ENCODE measurements at regions not wholly inside any gene's neighbourhood (a gene's known extent, or its start where the extent isn't known, plus 50 kb on each side); places are given as distances from the start of the nearest gene placed in this dataset.

DNA sequence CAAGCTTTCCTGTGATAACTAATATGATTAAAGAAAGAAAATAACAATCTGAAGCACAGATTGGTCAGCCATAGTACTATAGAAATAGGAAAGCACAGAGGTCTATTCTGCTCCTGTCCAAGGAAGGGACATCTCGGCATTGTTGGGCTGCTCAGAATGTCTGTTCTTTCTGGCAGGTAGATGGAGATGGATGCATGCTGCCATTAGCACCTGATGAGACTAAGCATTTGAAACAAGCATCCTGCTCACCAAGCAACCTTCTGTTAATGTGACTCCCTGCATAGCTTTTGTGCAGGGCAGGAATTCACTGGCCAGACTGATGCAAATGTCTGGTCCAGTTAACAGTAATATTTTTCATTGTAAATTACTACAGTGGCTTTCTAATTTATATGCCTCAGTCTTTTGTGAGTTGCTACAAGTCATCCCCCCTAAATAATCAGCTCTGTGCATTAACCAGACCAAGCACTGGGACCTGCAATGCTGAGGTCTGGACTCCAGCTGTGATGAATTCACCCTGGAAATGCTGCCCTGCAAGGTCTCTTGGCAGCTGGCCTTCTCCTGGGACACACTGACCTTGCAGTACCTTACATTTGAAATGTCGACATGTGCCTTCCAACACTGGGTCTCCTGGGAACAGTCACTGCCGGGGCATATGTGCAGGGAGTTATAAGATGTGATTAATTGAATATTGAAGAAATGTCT is 1123.7 kb downstream of the IGSF11 start:
- TF ChIP-seq, protein P1, sequence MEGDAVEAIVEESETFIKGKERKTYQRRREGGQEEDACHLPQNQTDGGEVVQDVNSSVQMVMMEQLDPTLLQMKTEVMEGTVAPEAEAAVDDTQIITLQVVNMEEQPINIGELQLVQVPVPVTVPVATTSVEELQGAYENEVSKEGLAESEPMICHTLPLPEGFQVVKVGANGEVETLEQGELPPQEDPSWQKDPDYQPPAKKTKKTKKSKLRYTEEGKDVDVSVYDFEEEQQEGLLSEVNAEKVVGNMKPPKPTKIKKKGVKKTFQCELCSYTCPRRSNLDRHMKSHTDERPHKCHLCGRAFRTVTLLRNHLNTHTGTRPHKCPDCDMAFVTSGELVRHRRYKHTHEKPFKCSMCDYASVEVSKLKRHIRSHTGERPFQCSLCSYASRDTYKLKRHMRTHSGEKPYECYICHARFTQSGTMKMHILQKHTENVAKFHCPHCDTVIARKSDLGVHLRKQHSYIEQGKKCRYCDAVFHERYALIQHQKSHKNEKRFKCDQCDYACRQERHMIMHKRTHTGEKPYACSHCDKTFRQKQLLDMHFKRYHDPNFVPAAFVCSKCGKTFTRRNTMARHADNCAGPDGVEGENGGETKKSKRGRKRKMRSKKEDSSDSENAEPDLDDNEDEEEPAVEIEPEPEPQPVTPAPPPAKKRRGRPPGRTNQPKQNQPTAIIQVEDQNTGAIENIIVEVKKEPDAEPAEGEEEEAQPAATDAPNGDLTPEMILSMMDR (IDR thresholded peaks at IDR 0.05; ENCODE audit: extremely low read depth, missing control alignments): no peak
- no peak for DNase-seq (ENCODE audit: low spot score)

DNA sequence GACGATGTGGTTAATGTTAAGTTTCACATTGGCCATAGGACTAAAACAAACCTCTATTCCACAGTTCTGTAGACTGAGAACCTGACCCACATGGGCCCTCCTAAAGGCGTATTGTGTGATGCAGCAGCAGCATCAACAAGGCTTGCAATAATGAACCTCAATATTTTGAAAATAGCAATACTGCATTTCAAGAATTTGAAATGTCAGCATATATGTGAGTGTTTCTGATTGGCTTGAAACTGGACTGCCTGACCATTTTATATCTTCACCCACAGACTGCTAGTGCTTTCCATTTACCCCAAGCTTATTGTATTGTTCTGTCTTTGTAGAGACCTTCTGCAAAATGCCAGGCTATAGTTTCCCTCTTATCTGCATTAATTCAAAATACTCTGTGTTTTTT is 1122.3 kb downstream of the IGSF11 start:
- TF ChIP-seq, protein P1 (IDR thresholded peaks at IDR 0.05; ENCODE audit: extremely low read depth, missing control alignments): no peak
- DNase-seq (ENCODE audit: low spot score): no peak

DNA sequence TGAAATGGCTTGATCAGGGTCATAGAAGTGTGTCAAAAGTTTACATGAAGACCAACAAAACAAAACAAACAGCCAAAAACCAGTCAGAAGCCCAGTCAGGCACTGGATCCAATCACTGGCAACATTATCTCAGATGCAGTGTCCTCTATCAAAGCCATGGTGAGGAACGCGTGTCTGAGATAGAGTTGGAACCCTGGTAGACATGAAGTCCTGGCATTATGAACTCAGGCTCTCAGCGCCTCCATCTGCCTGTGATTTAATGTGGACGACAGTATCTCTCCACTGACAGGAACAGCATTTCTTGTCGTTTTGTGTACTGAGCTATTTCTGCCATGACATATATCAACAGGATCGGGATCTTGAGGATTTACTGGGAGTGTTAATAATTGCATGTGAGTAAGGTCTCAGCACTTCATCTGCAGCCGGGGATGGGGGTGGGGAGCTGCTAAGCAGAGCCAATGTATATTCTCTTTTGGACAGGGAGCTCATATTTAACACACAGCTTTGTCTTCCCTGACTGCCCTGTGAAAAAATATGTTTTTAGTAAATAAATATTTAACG is 1120.0 kb downstream of the IGSF11 start:
- TF ChIP-seq, protein P1 (IDR thresholded peaks at IDR 0.05; ENCODE audit: extremely low read depth, missing control alignments): no peak
- no peak for DNase-seq (ENCODE audit: low spot score)

DNA sequence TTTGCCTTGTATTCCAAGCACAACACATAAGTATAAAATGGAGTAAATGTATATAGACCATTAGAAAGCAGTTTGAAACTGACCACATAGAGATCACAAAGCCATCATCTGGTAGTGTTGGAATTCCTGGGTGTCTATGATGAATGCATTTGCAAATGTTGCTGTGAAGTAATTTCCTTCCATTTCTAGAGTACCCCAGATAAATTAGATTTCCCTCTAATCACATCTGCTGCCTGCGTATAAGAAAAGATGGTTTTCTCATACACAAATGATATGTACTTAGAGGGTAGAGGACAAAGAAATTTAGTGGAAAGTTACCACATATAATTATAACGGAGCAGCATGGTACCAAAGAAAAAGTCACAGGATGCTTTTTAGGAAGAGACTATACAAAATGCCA is 1117.8 kb downstream of the IGSF11 start:
- TF ChIP-seq, protein P1 (IDR thresholded peaks at IDR 0.05; ENCODE audit: extremely low read depth, missing control alignments): no peak
- DNase-seq (ENCODE audit: low spot score): no peak

DNA sequence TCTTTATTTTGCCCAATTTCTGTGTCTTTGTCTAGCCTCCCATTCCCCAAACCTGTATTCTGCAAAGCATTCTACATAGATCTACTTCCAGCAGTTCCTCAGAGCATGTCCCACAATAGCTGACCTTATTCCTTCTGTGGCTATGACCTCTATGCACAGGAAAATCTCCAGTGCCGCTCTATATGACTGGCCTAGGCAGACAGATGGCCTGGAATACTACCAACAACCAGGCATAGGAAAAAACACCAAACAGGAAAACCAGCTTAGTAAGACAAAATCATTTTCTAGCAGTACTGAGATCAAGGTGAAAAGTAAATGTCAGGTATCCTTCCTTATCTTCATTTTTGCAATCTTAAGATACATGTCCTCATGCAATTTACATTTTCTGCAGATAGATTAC is 1115.0 kb downstream of the IGSF11 start:
- DNase-seq (ENCODE audit: low spot score): no peak
- TF ChIP-seq, protein P1 (IDR thresholded peaks at IDR 0.05; ENCODE audit: extremely low read depth, missing control alignments): no peak

DNA sequence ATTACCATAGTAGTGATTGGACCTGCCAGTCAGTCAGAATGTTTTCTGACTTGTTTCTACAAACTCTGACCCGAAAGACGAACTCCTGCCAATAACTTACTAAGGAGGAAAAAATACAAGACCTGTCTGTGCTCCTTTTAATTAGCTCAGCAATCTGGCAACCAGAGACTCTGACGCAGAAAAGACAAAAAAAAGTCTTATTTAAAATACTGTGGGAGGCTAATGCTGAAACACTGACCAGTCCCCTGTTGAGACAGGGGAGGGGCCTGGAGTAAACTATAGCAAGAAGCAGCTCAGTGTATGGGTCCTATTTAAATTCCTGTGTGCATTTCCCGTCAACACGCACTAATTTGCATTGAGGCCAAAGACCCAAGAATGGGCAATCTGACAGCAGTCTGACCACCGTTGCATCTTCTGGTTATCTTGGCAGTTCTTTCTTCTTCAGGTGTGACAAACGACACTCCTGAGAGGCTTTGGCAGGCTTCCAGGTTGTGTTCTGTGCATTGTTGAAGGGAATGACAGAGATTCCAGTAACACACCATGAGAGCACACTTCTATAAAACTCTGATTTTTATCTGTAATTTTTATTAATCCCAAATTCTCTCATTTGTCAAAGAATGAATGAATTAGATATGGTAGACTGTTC is 1114.3 kb downstream of the IGSF11 start:
- no peak for DNase-seq (ENCODE audit: low spot score)
- TF ChIP-seq, protein P1 (IDR thresholded peaks at IDR 0.05; ENCODE audit: extremely low read depth, missing control alignments): no peak

DNA sequence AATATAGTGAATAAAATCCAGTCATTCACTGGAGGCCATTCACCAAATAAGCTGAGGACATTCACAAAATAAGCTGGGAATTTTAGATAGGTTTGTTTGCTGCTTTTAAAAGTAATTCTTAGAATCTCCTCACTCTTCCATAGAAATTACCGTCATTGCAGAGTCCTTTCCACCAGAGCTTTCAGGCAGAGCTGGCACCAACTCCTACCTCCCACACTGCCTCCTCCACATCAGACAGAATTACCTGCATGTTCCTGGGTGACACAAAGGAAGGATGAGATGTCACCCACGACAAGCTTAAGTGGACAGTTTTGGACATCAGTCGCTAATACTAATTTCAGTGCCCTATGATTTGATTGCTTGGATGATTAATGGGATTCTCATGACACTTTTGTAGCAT is 1113.2 kb downstream of the IGSF11 start:
- DNase-seq (ENCODE audit: low spot score): no peak
- TF ChIP-seq, protein P1 (IDR thresholded peaks at IDR 0.05; ENCODE audit: extremely low read depth, missing control alignments): no peak

Measured in GM20000 (cell line).